ENCODE measurements at regions not wholly inside any gene's neighbourhood (a gene's known extent, or its start where the extent isn't known, plus 50 kb on each side); places are given as distances from the start of the nearest gene placed in this dataset.

DNA sequence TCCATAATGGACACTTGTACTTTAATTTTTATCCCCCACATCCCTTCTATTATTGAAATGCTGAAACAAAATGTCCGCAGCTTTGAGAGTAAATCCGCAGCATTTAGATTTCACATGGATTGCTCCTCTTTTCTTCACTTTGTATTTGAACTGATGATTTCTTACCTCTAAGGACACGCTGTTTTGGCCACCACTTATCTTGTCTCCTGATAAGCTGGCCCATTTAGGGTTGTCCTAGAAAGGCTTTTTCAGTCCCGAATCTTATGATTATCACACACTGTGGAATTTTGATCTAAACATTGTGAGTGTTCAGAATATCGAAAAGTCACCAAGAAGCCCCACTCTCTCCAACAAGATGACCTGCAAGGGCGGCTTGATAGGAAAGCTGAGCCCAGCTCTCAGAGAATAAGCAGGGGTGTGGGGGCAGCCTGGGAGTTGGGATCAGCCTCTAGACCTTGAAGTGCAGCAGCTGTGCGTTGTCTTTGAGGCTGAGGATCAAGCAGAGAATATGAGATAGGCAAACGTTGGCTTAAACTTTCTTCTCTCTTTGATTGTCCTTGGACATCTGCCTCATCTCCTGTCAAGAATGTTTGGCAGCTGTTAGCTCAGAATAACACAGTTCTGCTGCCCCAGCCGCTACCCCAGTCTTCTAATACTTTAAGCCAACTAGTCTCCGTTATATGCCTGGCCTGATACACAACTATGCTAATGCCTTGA is 399.7 kb upstream of the NR2F2 start:
- H3K4me2 ChIP-seq (ENCODE audit: low read depth, low read length): no peak overlapping the region
- CTCF ChIA-PET (ENCODE audit: low intra/inter-chr PET ratio, low total read pairs): no interaction called here

More for the DNA sequence above, 399.7 kb upstream of the NR2F2 start:
- in situ Hi-C loops (cut with HindIII; ENCODE audit: extremely low pct_ligation_motif_present, low pct_unique_long_range_greater_than_20kb): no loop called here
- ATAC-seq (no peak), DNase-seq (ENCODE audit: low spot score) (no peak), FAIRE-seq (no peak)
- no peak overlapping the region for H2AFZ ChIP-seq (ENCODE audit: low read length)
- TF ChIP-seq NONO (IDR thresholded peaks at IDR 0.05) (no peak), NONO (CRISPR knock-in tag; conservative IDR thresholded peaks at IDR 0.05) (no peak), SIX1 (CRISPR knock-in tag; IDR thresholded peaks at IDR 0.05; ENCODE audit: borderline replicate concordance) (no peak), MLXIP (CRISPR knock-in tag; IDR thresholded peaks at IDR 0.05; ENCODE audit: borderline replicate concordance) (no peak), ZNF337 (CRISPR knock-in tag; IDR thresholded peaks at IDR 0.05; ENCODE audit: borderline replicate concordance, low read depth) (no peak), NFYC (CRISPR knock-in tag; IDR thresholded peaks at IDR 0.05) (no peak)
- TF ChIP-seq, protein P1, sequence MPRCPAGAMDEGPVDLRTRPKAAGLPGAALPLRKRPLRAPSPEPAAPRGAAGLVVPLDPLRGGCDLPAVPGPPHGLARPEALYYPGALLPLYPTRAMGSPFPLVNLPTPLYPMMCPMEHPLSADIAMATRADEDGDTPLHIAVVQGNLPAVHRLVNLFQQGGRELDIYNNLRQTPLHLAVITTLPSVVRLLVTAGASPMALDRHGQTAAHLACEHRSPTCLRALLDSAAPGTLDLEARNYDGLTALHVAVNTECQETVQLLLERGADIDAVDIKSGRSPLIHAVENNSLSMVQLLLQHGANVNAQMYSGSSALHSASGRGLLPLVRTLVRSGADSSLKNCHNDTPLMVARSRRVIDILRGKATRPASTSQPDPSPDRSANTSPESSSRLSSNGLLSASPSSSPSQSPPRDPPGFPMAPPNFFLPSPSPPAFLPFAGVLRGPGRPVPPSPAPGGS (CRISPR knock-in tag; IDR thresholded peaks at IDR 0.05): no peak
- H3K9me3 ChIP-seq (ENCODE audit: low read length): no peaks in the 10 kb centered on the region
- 48% methylated on average over 10 of the region's 10 CpGs for WGBS (ENCODE audit: low lambda C conversion rate)
- no peaks in the 10 kb centered on the region for H3K36me3 ChIP-seq (replicated peaks in 1 of 2; ENCODE audit: control insufficient read depth in 1 of 2, insufficient read depth in 2 of 2, low read length in 2 of 2)
- H4K20me1 ChIP-seq (ENCODE audit: insufficient read depth, low read length): no peaks in the 10 kb centered on the region
- intact Hi-C loops (cut with micrococcal nuclease; ENCODE audit: unreplicated experiment): no loop called here
- no peaks in the 10 kb centered on the region for H3K27me3 ChIP-seq (ENCODE audit: control insufficient read depth in 1 of 2, insufficient read depth in 2 of 2, low read length in 2 of 2)
- H3K27ac ChIP-seq (ENCODE audit: extremely low read length, insufficient read depth, low read length): no peak overlapping the region
- POLR2A ChIA-PET: no interaction called here
- H3K79me2 ChIP-seq (ENCODE audit: insufficient read depth, low read length): no peaks in the 10 kb centered on the region
- BruUV-seq (replicated peaks): no TSS peak
- no peak overlapping the region for H3K9ac ChIP-seq (ENCODE audit: insufficient read depth, low read depth, low read length)
- no peaks in the 10 kb centered on the region for H3K4me1 ChIP-seq (ENCODE audit: insufficient read depth, low read length)
- no peak overlapping the region for H3K4me3 ChIP-seq (replicated peaks in 1 of 3; ENCODE audit: insufficient read depth in 1 of 3, low read depth in 2 of 3, low read length in 3 of 3)
